Upper lobe of left lung (tissue), 4 donors: ENCODE measurements at regions not wholly inside any gene's neighbourhood (a gene's known extent, or its start where the extent isn't known, plus 50 kb on each side); places are given as distances from the start of the nearest gene placed in this dataset.
"Not testable (repeated sequence)": the region's sequence is repeated elsewhere in the genome, so short reads cannot be mapped to it uniquely, and the experiment has no call there.

ENCODE experiments used
- POLR2A ChIP-seq, 4 donors: fragments of 450-650 bp; IDR thresholded peaks; one replicate each; pipeline ENCODE4 v1.5.1; 2016 to 2017; ENCODE audit warnings: antibody characterized with exemption in 4 of 4, mild to moderate bottlenecking in 2 of 4
- TF ChIP-seq, protein P1 (sequence below), 6 experiments: fragments of 450-650 bp in 4 of 6; fragments of 200-600 bp in 2 of 6; sonication (generic) in 2 of 6; IDR thresholded peaks; one replicate each; pipeline ENCODE4 v1.5.1; 2016 to 2019; ENCODE audit warnings: antibody characterized with exemption in 6 of 6

DNA sequence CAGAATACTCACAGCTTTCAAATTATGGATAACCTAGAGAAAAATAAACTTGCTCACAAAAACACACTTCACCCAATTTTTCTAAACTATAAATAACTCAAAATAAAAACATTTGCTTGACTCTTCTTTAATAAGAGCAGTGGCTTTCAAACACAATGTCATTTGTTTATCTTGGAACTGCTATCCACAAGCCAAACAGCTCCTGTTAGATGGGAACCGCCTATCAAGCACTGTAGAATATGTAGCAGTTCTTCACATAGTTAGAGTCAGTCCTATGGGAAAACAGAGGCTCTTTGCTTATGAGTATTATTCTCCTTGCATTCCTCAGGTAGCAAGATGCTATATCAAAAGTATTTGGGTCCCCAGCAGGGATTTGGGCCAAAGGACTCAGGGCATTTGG lies 120.2 kb upstream of the KCNJ18 start:
- TF ChIP-seq, protein P1, sequence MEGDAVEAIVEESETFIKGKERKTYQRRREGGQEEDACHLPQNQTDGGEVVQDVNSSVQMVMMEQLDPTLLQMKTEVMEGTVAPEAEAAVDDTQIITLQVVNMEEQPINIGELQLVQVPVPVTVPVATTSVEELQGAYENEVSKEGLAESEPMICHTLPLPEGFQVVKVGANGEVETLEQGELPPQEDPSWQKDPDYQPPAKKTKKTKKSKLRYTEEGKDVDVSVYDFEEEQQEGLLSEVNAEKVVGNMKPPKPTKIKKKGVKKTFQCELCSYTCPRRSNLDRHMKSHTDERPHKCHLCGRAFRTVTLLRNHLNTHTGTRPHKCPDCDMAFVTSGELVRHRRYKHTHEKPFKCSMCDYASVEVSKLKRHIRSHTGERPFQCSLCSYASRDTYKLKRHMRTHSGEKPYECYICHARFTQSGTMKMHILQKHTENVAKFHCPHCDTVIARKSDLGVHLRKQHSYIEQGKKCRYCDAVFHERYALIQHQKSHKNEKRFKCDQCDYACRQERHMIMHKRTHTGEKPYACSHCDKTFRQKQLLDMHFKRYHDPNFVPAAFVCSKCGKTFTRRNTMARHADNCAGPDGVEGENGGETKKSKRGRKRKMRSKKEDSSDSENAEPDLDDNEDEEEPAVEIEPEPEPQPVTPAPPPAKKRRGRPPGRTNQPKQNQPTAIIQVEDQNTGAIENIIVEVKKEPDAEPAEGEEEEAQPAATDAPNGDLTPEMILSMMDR (IDR thresholded peaks at IDR 0.05) = not testable (repeated sequence)
- not testable (repeated sequence) for TF ChIP-seq POLR2A (IDR thresholded peaks at IDR 0.05)
